GM21423 (cell line): ENCODE measurements at regions not wholly inside any gene's neighbourhood (a gene's known extent, or its start where the extent isn't known, plus 50 kb on each side); places are given as distances from the start of the nearest gene placed in this dataset.

Experiments
- ATAC-seq: cut with Tn5 transposase; IDR thresholded peaks from one replicate; pipeline ENCODE4 v1.9.1; 2021; ENCODE audit warnings: mild to moderate bottlenecking, moderate library complexity; ENCODE audit not compliant: unreplicated experiment

DNA sequence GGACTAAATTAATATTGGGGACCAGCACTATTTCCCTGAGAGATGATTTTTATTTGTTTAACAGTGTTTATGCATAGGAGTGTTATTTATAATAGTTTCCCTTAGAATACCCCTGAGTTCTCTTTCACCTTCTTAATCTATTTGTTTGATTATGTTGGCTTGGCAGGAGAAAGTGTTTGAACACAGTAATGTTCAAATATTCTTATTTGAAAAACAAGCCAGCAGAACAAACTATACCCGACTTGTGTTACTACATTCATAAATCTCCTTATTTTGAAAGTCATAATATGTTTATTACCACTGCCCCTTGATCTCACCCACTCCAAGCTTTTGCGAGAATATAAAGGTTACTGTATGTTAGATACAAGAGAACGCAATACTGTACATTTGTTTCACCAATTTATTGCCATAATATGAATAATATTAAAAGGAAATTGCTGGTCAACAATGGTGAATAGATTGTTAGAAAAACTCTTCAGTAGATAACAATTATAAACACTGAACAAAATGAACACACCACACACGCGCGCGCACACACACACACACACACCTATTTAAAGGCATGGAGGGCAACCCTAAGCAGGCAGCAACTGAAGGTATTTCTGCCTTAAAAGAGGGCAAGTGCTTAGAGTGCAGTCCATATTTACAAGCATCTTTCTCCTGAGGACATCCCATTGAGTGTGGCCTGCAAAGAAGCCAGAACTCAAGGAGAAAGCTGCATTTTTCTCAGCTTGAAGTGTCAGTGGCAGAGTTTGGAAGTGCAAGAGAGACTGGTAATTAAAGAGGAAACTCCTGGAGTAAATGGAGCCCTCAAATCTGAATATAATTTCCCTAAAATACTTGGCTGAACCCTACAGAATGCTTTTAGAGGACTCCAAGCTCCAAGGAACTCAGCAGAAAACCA is 279.4 kb upstream of the MAN1A1 start:
- no peak for ATAC-seq

DNA sequence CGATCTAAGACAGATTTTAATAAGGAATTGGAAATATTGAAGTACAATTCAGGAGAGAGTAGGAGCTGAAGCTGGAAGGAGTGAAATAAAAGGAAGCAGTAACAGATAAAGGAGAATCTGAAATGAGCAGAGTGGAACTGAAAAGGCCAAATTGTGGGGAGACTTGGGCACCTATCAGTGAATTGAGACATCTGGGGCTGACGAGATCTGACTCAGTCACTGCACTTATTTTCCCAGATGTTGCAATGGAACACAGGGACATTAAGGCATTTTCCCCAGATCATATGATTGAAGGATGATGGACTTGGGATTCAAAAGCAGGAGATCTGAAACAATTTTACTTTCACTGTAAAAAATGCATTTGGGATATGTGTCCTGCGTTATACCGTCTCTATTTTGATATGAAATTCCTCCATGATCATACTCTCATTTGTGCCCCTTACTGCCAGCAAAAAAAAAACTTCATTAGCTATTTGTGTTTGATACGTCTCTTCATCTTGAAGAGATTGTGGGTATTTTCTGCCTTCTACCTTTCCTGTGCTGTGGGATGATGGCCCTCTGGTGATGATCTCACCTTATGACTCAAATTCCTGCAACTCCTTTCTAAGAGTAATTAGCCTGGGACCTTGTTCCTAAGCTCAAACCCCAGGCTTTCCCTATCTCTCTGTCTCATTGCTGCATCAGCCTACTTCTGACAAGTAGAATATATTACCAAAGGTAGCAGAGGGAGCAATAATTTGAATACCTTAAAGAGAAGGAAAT is 278.5 kb upstream of the MAN1A1 start:
- no peak for ATAC-seq

DNA sequence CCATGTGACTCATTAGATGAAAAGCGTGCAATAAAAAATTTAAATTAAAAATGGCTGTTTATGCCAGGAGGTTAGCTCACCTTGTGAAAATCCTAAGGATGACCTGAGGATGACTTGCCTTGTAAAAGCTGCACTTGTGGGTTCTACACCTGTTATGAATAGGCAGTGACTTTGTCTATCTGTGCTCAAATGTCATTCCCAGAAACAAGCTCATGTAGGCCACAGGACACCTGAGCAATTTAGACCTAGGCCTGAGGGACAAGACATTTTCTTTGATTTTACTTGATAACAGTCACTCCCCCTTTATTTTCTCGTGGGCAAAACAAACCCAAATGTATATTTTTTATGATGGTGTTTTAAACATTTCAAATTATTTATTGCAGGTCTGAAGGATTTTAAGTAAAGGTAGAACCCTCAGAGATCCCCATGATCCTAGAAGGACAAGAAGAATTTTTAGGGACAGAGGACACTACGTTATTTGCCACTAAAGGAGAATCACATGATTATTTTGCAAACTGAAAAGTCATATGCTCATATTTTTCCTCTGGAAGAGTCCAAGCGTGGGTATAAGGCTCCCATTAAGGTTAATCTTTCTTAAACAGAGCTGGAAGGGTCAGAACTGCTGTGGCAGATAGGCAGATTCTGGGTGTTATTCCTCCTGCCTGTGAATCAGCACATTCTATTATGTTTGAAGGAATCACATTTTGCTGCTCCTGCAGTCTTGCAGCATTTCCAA is 277.5 kb upstream of the MAN1A1 start:
- no peak for ATAC-seq

DNA sequence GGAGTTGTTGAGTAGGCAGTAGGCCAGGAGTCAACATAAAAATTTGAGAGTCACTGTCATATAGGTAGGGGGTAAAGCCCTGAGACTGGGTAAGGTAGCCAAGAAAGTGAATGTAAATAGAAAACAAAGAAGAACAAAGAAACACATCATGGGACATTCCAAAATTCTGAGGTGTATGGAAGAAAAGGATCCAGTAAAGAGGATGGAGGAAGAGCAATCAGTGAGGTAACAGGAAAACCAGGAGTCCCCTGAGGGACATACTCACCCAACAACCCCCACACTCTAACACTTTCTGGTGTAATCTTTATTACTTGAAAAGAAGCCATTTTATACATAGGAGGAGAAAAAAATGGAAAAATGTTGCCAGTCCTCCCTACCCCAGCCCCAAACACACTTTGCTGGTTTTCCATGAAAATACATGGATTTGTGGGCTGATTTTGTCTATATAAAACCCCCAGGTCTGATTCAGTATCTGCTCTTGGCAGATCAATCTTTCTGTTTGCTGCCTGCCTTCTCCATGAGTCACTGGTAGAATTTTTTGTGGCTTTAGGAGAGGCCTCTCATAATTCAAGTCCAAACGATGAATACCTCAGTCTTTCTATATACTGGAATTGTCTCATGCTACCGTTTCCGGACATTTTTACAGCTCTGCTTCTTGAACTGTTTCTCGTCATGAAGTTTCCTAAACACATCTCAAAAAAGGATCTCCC is 271.4 kb upstream of the MAN1A1 start:
- no peak for ATAC-seq

DNA sequence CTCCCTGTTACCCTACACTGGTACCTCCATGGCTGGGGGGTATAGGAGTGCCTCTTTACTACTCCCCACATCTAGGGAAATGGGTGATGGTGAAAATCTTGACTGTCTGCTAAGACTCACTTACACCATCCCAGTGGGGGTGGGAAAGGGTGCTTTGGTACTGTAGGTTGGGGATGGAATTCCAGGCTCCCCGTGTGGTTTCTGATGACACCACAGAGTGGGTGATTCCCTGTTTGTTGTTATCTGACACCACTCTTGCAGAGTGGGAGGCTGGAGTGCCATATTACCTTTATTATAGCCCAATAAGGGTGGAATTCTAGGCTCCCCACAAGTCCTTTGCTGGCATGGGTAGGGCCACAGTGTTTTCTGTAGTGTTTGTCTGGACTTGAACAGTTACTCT is 264.6 kb upstream of the MAN1A1 start:
- ATAC-seq, result no peak

DNA sequence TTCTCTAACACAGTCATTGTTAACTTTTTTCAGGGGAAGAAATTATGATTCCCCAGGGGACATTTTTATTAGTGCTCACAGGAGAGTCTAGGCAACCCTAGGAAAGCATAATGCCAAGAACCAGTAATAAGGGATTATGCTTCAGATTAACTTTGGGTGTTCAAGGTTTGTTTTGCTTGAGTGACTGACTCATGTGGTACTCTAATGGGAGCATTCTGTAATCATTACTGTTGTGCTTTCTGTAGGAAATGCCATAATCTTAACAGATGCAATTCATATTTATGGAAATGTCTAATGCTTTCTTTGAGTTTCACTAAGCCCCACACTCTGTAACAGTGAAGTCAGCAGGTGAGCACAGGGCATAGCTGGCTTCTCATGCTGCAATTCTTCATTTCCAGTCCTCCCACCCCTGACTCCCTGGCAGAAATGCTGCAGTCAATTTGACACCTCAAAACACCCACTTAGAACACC is 263.4 kb upstream of the MAN1A1 start:
- ATAC-seq, result no peak

DNA sequence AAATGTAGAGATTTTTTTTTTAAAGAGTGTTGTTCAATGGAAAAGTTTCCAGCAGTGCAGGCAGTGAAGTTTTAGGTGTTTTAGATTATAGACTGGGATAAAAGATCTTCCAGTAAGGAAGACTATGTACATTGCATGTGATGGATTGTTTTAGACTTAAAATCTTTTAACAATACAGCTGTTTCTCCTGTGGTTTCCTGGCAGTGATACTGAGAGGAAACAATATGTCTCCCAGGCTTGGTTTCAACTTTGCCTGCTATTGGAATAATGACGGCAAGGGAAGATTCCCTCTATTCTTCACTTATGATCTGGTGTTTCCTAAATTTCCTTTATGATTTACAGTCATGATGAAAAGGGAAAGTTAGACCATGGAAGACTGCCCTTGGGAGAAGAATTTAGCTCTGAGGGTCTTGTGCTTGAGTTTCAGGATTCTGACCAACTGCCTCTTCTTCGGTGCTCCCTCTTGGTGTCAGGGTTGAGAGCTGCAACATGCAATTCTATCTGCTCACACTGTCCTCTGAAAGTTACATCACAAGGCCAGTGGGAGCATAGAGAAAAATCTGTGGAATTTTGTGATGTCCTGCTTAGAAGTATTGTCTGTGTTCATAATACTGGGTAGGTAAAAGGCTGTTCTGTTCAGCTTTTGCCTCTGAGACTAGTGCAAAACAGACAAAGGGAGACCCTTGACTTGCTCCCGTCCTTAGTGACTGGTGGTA is 262.8 kb upstream of the MAN1A1 start:
- no peak for ATAC-seq

DNA sequence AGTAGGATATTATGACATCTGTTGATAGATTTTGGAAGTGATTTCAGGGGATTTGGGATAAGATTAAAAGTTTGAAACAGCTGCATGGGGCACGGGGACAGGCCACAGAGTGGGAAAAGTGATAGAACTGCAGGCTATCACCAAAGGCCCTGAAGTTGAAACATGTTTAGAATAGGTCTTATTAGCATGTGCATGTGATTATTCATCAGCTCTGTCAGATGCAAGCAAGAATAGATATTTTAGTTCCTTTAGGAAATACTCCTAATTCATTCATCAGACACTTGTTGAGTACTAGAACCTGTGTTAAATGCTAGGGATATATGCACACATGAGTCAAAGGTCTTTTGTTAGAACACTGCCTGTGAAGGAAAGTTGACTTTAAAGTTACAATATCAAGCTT is 261.2 kb upstream of the MAN1A1 start:
- no peak for ATAC-seq

DNA sequence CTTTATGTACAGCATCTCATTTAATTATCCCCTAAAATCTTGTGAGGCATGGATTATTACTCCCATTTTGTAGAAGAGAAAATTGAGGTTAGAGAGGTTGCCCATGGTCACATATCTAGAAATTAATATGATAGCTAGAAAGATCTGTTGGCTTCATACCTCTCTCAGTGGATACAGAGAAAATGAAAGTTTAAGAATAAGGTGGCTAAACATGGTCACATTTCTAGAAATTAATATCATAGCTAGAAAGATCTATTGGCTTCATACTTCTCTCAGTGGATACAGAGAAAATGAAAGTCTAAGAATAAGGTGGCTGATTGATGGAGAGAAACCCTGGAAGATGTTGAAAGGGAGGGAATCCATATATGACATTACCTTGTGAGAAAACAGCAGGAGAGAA is 260.7 kb upstream of the MAN1A1 start:
- no peak for ATAC-seq

DNA sequence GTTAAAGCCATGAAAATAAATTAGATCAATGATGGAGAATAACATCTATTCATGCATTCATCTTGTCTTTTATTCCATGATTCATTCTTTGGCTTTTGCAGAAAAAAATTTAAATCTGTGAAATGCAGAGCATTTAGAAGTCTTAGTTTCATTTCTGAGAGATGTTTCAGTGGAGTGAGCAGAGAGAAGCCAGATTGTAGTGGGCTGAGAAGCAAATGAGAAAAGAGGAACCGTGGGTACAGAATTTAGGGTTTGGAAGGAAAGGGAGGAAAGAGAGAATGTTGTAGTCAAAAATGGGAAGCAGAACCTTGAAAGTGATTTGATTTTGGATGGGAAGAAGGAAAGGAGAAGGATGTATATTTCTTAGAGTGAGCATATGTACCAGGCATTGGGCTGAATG is 260.3 kb upstream of the MAN1A1 start:
- no peak for ATAC-seq

DNA sequence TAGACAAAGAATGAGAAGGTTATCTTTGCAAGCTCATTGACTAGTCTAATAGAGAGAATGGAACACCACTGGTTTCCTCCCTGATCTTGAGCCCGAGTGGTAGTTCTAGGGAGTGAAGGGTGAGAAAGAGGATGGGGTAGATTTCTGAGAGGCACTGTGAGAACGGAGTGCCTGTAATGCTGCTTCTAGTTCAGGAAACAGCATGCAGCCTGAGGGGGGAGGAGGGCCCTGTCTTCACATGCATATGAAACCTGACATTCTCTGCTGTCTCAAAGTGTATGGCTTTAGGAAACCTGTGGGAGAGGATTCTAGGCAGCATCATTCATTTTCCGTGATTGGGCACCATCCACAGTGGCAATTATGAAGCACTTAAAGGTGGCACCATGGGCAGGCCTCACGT is 259.4 kb upstream of the MAN1A1 start:
- ATAC-seq, result no peak

DNA sequence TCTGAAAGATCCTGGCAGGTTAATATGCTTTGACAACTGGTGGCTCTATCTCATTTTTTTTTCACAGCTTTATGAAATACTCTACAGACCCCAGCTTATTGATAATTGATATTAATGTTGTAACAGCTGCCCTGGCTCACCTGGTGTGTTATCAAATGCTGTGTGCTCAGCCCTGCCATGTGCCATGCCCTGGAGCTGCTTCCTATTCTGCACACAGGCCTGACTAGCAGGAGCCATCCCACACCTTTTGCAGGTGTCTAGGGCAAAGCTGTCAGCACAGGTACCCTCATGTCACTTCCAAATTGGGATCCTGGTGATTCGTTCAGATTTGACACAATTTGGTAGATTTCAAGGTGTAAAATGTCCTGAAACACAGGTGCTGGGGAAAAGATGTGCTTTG is 254.6 kb upstream of the MAN1A1 start:
- ATAC-seq, result no peak

DNA sequence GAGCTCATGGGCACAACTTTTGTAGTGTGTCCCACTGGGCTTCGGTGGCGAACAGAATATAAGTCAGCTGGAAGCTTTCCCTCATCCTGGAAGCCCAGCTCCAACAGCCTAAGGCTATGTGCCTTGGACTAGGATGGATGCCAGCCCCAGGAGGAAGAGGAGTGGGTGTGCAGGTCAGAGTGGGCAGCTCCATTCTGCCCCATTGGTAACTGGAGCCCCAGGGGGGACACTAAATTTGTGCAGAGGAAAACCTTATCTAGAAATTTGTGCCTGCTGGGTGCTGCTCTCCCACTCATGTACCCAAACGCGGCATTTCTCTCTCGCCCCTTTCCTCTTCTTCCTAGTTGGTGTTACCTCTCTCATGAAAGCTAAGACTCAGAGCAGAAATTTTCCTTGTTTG is 253.9 kb upstream of the MAN1A1 start:
- no peak for ATAC-seq

DNA sequence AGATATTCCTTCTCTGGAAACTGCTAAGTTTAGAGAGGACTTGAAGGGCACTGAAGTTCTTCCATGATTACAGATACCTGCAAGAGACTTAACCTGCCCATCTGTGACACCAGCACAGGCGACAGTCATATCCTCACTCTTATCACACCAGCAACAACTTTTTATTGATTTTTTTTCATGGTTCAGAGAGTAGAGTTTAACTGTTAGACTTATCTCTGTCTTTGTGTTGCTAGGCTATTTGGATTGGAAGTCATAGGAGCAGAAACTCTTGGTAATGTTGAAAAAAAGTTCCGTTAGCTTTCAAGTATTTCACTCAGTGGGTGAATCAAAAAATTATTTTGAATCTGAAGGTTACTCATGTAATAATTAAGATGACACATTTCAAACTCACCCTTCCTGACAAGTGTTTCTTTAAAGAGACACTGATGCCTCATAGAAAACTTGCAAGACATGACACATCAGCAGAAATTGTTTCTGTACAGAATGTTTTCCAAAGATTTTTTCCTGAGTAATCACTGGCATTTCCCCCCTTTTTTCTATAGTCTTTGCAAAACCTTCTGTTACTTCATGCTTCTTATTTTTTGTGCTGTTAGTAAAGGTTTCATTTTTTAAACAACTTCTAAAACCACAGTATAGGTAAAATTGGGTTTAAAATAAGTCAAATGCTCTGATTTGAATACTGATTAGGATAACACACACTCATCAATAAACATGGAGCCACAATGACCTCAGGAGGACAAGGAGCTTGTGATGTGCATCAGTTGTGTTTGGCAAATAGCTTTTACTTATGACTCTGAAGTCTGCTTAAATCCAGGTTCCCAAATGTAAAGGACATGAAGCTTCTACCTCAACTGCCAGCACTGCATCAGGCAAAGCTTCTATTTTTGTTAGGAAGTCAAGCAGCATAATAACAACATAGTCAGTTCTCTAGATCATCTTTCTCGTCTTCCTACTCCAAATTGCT is 252.9 kb upstream of the MAN1A1 start:
- ATAC-seq, result no peak

DNA sequence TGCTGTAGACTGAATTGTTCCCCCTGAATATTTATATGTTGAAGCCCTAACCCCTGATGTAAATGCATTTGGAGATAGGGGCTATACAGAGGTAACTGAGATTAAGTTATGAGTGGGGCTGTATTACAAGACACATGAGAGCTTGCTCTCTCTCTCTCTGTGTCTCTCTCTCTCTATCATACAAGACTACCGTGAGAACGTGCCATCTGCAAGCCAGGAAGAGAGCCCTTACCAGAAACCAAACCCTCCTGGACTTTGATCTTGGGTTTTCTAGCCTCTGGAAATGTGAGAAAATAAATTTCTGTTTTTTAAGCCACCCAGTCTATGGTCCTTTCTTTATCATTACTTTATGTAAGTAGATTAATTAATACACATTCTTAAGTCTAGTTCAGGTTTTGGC is 249.3 kb upstream of the MAN1A1 start:
- no peak for ATAC-seq

DNA sequence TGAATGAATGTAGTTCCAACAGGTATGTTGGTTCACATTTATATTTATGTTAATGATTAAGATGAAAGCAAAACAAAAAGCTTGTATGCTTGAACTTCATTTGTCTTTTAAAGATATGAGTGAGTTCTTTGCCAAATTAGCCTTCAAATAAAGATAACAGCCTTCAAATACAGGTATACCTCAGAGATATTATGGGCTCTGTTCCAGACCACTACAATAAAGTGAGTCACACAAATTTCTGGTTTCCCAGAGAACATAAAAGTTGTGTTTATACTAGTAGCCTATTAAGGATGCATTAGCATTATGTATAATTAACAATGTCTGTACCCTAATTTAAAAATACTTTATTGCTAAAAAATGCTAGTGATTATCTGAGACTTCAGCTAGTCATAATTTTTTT is 245.3 kb upstream of the MAN1A1 start:
- ATAC-seq, result no peak

DNA sequence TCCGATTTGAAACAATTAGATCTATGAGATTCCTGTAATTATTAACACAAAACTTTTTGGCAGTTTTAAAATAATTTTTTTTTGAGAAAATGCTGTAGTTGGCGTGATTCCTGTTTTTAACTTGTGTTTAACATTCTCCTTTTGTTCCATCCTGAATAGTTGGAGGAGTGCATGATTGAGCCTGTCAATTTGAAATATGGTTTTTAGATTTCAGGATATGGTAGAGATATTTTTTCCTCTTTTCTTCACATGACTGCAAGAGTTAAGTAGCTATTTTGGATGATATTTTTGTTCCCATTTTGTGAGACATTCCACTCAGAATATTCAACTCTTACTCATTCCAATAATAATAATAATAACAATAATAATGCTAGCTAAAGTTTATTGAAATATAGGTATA is 241.7 kb upstream of the MAN1A1 start:
- no peak for ATAC-seq

DNA sequence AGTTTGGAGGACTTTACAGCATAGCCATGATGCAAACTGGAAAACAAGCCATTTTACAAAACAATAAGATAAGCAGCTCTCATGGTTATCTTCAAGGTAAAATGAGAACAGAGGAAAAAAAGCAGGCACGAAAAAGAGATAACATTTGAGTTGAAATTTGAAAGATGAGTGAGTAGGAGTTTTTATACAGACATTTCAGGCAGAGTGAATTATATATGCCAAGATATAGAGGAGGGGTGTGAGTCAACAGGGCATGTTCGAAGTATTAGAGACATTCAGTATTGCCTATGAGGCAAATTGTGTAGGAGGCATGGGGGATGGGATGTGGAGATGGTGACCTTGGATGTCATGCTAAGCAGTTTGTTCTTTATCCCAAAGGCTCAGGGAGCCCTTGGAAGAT is 240.5 kb upstream of the MAN1A1 start:
- ATAC-seq, result no peak

DNA sequence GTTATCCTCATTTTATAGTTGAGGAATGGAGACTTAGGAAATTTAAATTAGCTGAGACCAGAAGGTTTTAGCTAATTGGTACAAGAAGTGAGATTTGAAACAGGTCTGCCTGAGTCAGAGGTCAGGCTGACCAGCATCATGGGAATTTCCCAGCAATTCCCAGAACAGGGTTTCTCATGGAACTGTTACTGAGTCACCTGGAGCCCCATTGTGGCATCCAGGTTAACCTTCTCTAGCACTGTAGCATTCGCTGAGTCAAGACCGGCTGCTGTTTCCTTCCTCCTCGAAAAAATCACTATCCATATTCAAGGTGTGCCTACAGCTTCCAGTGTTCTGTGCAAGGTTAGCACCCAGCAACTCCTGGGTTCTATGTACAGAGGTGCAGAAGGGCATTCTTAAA is 238.0 kb upstream of the MAN1A1 start:
- ATAC-seq, result no peak
